Gastroesophageal sphincter (tissue), 3 donors: ENCODE measurements at regions not wholly inside any gene's neighbourhood (a gene's known extent, or its start where the extent isn't known, plus 50 kb on each side); places are given as distances from the start of the nearest gene placed in this dataset.

Source experiments
- EP300 ChIP-seq: sonication (generic); formaldehyde crosslinking; IDR thresholded peaks from one replicate; pipeline ENCODE4 v1.6.1; 2017; ENCODE audit warnings: antibody characterized with exemption, mild to moderate bottlenecking
- POLR2A ChIP-seq, 2 donors: fragments of 450-650 bp; IDR thresholded peaks; one replicate each; pipeline ENCODE4 v1.6.1; 2017; ENCODE audit warnings: antibody characterized with exemption in 2 of 2, mild to moderate bottlenecking in 2 of 2, moderate library complexity in 1 of 2
- TF ChIP-seq, protein P1 (sequence below), 4 experiments: fragments of 200-600 bp in 2 of 4; fragments of 450-650 bp in 2 of 4; sonication (generic) in 1 of 4; IDR thresholded peaks; one replicate each; pipeline ENCODE4 v1.5.1; 2017 to 2019; ENCODE audit warnings: antibody characterized with exemption in 4 of 4, mild to moderate bottlenecking in 2 of 4, moderate library complexity in 2 of 4

DNA sequence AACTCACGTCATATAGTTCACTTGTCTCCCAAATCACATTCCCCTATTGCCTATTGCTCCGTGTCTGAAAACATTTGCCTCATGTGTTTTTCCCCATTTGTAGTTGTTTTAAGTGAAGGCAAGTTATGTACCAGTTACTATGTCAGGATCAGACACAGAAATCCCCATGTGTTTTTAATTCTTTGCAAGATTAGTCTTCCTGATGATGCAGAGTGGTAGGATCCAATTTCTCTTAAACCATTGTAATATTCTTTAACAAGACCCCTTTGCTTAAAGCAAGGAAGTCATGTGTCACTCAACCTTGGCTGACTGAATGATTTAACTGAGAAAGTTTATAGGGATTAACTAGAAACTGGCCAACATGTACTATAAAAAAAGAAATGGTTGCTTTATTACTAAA lies 164.4 kb downstream of the OPA1 start:
- TF ChIP-seq, protein P1, sequence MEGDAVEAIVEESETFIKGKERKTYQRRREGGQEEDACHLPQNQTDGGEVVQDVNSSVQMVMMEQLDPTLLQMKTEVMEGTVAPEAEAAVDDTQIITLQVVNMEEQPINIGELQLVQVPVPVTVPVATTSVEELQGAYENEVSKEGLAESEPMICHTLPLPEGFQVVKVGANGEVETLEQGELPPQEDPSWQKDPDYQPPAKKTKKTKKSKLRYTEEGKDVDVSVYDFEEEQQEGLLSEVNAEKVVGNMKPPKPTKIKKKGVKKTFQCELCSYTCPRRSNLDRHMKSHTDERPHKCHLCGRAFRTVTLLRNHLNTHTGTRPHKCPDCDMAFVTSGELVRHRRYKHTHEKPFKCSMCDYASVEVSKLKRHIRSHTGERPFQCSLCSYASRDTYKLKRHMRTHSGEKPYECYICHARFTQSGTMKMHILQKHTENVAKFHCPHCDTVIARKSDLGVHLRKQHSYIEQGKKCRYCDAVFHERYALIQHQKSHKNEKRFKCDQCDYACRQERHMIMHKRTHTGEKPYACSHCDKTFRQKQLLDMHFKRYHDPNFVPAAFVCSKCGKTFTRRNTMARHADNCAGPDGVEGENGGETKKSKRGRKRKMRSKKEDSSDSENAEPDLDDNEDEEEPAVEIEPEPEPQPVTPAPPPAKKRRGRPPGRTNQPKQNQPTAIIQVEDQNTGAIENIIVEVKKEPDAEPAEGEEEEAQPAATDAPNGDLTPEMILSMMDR (IDR thresholded peaks at IDR 0.05), result no peak
- TF ChIP-seq POLR2A (IDR thresholded peaks at IDR 0.05) (no peak), EP300 (no peak)
